Natural killer cell (primary cell): ENCODE measurements at regions not wholly inside any gene's neighbourhood (a gene's known extent, or its start where the extent isn't known, plus 50 kb on each side); places are given as distances from the start of the nearest gene placed in this dataset.

ENCODE experiments used
- ATAC-seq, 3 donors: fragments of 150-1000 bp in 2 of 3; fragments of 200-7000 bp in 1 of 3; cut with Tn5 transposase; 1 replicate in 1 of 3; 2 replicates in 2 of 3; pipeline ENCODE4 v1.10.0; 2021; ENCODE audit warnings: mild to moderate bottlenecking in 2 of 3, moderate library complexity in 2 of 3
- DNase-seq, 2 donors: peaks; one replicate each; pipeline versions ENCODE4 v3.0.0 to v3.0.0-alpha.2; 2013 to 2021; ENCODE audit warnings: mixed read lengths in 1 of 2
- H3K27ac ChIP-seq: one replicate; pipeline ENCODE4 v1.5.1; 2013; ENCODE audit warnings: mild to moderate bottlenecking, low read length
- H3K27me3 ChIP-seq: one replicate; pipeline ENCODE4 v1.6.1; 2013; ENCODE audit warnings: low read length; ENCODE audit not compliant: control insufficient read depth, insufficient read depth
- H3K36me3 ChIP-seq: one replicate; pipeline ENCODE4 v1.6.1; 2013; ENCODE audit warnings: low read length; ENCODE audit not compliant: control insufficient read depth, insufficient read depth
- H3K4me1 ChIP-seq: one replicate; pipeline ENCODE4 v1.6.1; 2013; ENCODE audit warnings: low read length; ENCODE audit not compliant: control insufficient read depth, insufficient read depth
- H3K4me3 ChIP-seq: one replicate; pipeline ENCODE4 v1.5.1; 2013; ENCODE audit warnings: low read length
- H3K9me3 ChIP-seq: one replicate; pipeline ENCODE4 v1.6.1; 2013; ENCODE audit warnings: low read length; ENCODE audit not compliant: control insufficient read depth, insufficient read depth
- H3K27ac Mint-ChIP-seq, 2 donors: one replicate each; pipeline ENCODE4 v1.8.0; 2022; ENCODE audit warnings: mild to moderate bottlenecking in 2 of 2, mixed read lengths in 2 of 2, moderate library complexity in 1 of 2
- H3K27me3 Mint-ChIP-seq, 2 donors: one replicate each; pipeline ENCODE4 v1.8.0; 2022; ENCODE audit warnings: low read depth in 2 of 2, mixed read lengths in 2 of 2
- H3K36me3 Mint-ChIP-seq: one replicate; pipeline ENCODE4 v1.8.0; 2022; ENCODE audit warnings: mixed read lengths
- H3K4me1 Mint-ChIP-seq, 2 donors: one replicate each; pipeline ENCODE4 v1.8.0; 2022; ENCODE audit warnings: mixed read lengths in 2 of 2
- H3K4me3 Mint-ChIP-seq: one replicate; pipeline ENCODE4 v1.8.0; 2022; ENCODE audit warnings: mild to moderate bottlenecking, moderate library complexity, mixed read lengths
- H3K9me3 Mint-ChIP-seq, 2 donors: one replicate each; pipeline ENCODE4 v1.8.0; 2022; ENCODE audit warnings: mixed read lengths in 2 of 2
- CTCF ChIP-seq: fragments of 200-600 bp; IDR thresholded peaks from one replicate; pipeline ENCODE4 v1.8.0; 2022; ENCODE audit warnings: antibody characterized with exemption
- WGBS: methylation state at CpG from one replicate; pipeline ENCODE4 v1.1.7; 2013; ENCODE audit warnings: missing lambda C conversion rate; ENCODE audit not compliant: insufficient coverage; 5-methylcytosine and 5-hydroxymethylcytosine counted together
- intact Hi-C: fragments of 100-400 bp; cut with micrococcal nuclease; formaldehyde crosslinking; loops from one replicate; pipeline ENCODE4 v1.14.2; 2022

- Mint-ChIP-seq H3K9me3 (no peaks in the 10 kb centered on the region), H3K36me3 (no peaks in the 10 kb centered on the region), H3K27me3 (peaks cover 0 to 7% of the 10 kb centered on the region in 2 donors), H3K4me1 (no peaks in the 10 kb centered on the region), H3K4me3 (no peak overlapping the region), H3K27ac (no peak overlapping the region)
- Histone ChIP-seq H3K36me3 (no peaks in the 10 kb centered on the region), H3K9me3 (no peaks in the 10 kb centered on the region), H3K27me3 (no peaks in the 10 kb centered on the region), H3K4me3 (no peak overlapping the region), H3K27ac (no peak overlapping the region), H3K4me1 (no peaks in the 10 kb centered on the region)
- no peak for DNase-seq
- WGBS = 89% methylated on average over 5 of the region's 5 CpGs
- no peak for TF ChIP-seq CTCF
- no peak for ATAC-seq
- intact Hi-C loops = no loop called here
Measured at GRCh38 chr1:201663491-201664113, 124.7 kb downstream of the NAV1 start.

- DNase-seq = no peak
- no peak overlapping the region for H3K4me3 ChIP-seq
- TF ChIP-seq CTCF = no peak
- no peaks in the 10 kb centered on the region for H3K27me3 ChIP-seq
- no peak overlapping the region for H3K4me3 Mint-ChIP-seq
- H3K4me1 Mint-ChIP-seq = no peaks in the 10 kb centered on the region
- H3K4me1 ChIP-seq = no peaks in the 10 kb centered on the region
- no peaks in the 10 kb centered on the region for H3K9me3 Mint-ChIP-seq
- no peak overlapping the region for H3K27ac Mint-ChIP-seq
- ATAC-seq = no peak
- H3K36me3 ChIP-seq = no peaks in the 10 kb centered on the region
- H3K27me3 Mint-ChIP-seq = peaks cover 0 to 11% of the 10 kb centered on the region in 2 donors
- WGBS = 76% methylated on average over 8 of the region's 8 CpGs
- intact Hi-C loops = no loop called here
- H3K36me3 Mint-ChIP-seq = no peaks in the 10 kb centered on the region
- no peak overlapping the region for H3K27ac ChIP-seq
- no peaks in the 10 kb centered on the region for H3K9me3 ChIP-seq
Measured at GRCh38 chr1:201665036-201665435, 126.1 kb downstream of the NAV1 start.

GRCh38 chr1:201666102-201666501 lies 127.2 kb downstream of the NAV1 start:
- TF ChIP-seq CTCF = no peak
- 93% methylated on average over 5 of the region's 5 CpGs for WGBS
- DNase-seq (no peak), ATAC-seq (no peak)
- Mint-ChIP-seq H3K27me3 (peaks cover 0 to 11% of the 10 kb centered on the region in 2 donors), H3K4me1 (no peaks in the 10 kb centered on the region), H3K4me3 (no peak overlapping the region), H3K36me3 (no peaks in the 10 kb centered on the region), H3K9me3 (no peaks in the 10 kb centered on the region), H3K27ac (no peak overlapping the region)
- no peaks in the 10 kb centered on the region for H3K4me1 ChIP-seq
- H3K27me3 ChIP-seq = no peaks in the 10 kb centered on the region
- no peaks in the 10 kb centered on the region for H3K9me3 ChIP-seq
- H3K36me3 ChIP-seq = no peaks in the 10 kb centered on the region
- intact Hi-C loops = no loop called here
- no peak overlapping the region for H3K27ac ChIP-seq
- no peak overlapping the region for H3K4me3 ChIP-seq

GRCh38 chr1:201666645-201667044 lies 127.7 kb downstream of the NAV1 start:
- DNase-seq (no peak), ATAC-seq (no peak)
- intact Hi-C loops = no loop called here
- no peak for TF ChIP-seq CTCF
- 95% methylated on average over 5 of the region's 5 CpGs for WGBS
- Mint-ChIP-seq H3K27ac (no peak overlapping the region), H3K27me3 (peaks cover 0 to 11% of the 10 kb centered on the region in 2 donors), H3K4me1 (no peaks in the 10 kb centered on the region), H3K9me3 (no peaks in the 10 kb centered on the region), H3K36me3 (no peaks in the 10 kb centered on the region), H3K4me3 (no peak overlapping the region)
- Histone ChIP-seq H3K27ac (no peak overlapping the region), H3K27me3 (no peaks in the 10 kb centered on the region), H3K4me1 (no peaks in the 10 kb centered on the region), H3K36me3 (no peaks in the 10 kb centered on the region), H3K9me3 (no peaks in the 10 kb centered on the region), H3K4me3 (no peak overlapping the region)
